ENCODE measurements at regions not wholly inside any gene's neighbourhood (a gene's known extent, or its start where the extent isn't known, plus 50 kb on each side); places are given as distances from the start of the nearest gene placed in this dataset.

DNA sequence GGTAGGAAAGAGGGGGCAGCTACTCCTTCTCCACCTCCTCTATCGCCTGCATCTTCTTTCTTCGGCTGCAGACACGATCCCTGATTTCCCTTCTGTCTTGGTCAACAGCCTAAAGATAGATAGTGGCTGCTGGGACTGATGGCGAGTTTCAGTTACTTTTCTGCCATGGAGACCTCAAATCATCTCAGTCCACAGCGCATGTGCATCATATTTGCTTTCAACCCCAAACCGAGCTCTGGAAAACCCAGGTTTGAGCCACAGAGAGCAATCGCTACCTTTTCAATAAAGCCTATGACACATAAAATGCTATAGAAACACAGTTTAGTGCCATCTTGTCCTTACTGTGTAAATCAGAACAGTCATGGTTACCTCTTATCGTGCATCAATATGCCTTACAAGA, 142.9 kb upstream of the IRF2BP2 start:
- DNase-seq (ENCODE audit: low spot score), result no peak

- no peak for DNase-seq (ENCODE audit: low spot score)
Measured at GRCh38 chr1:234751678-234752077, 141.7 kb upstream of the IRF2BP2 start.

GRCh38 chr1:234750922-234751627, 141.1 kb upstream of the IRF2BP2 start:
- DNase-seq (ENCODE audit: low spot score), result no peak

- no peak for DNase-seq (ENCODE audit: low spot score)
Measured at GRCh38 chr1:234748713-234749112, 138.7 kb upstream of the IRF2BP2 start.

GRCh38 chr1:234748066-234748465, 138.1 kb upstream of the IRF2BP2 start:
- DNase-seq (ENCODE audit: low spot score), result no peak

DNA sequence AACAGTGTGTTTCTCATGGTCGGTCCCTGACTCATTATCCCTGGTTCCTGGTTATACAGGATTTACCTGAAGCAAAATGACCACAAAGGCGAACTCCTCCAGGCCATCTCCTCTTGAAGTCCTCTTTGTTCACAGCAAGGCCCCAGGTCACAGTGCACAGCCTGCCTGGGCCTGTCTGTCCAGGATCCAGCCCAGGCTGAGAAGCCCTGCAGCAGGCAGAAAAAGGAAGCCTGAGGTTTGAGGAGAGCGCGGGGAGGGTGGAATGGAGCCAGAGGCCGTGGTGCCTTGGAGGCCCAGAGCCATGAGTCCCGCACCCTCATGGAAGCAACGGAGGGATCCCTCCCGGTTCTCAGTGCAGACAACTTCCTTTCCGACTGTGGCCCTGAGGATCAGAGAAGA, 136.8 kb upstream of the IRF2BP2 start:
- no peak for DNase-seq (ENCODE audit: low spot score)

DNA sequence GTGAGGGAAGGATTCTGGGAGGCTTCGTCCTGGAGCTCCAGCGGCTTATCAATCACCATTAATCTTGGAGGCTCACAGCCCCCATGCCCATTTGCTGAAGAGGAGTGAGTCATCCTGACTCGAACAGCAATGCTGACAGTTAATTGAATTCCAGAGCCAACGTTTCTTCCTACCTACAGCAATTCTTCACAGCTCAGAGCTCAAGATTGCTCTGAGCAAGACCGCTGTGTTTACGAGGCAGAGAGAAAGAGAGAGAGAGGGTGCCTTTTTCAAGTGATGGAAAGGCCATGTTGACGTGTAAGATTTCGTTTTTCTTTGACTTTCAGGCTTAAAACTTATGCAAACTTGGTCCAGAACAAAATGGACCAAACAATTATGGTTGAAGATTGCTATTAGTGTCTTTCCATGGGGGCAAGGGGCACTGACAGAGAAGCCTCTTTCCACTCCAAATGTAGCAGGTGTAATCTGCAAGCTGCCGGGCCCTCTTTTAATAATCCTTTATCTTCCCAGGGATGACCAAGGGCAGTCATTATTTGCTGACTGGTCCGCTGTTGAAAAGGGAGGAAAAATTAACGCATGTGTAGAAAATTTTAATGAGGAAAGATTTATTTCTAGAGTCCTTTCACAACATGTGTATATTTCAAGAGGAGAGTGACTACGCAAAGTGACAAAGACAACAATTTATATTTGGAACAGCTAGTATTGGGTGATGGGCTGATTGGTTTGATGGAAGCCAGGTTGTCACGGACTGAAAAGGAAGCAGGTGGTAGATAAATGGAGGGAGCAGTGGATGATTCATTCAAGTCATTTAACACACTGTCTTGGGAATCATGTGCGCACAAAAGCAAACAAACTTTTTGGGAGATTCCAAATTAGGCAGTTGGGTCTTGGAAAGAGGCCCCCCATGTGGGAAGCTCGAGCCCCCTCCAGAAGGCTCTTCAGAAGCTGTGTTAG, 136.1 kb upstream of the IRF2BP2 start:
- no peak for DNase-seq (ENCODE audit: low spot score)

GRCh38 chr1:234745276-234745675, 135.3 kb upstream of the IRF2BP2 start:
- DNase-seq (ENCODE audit: low spot score), result no peak

DNA sequence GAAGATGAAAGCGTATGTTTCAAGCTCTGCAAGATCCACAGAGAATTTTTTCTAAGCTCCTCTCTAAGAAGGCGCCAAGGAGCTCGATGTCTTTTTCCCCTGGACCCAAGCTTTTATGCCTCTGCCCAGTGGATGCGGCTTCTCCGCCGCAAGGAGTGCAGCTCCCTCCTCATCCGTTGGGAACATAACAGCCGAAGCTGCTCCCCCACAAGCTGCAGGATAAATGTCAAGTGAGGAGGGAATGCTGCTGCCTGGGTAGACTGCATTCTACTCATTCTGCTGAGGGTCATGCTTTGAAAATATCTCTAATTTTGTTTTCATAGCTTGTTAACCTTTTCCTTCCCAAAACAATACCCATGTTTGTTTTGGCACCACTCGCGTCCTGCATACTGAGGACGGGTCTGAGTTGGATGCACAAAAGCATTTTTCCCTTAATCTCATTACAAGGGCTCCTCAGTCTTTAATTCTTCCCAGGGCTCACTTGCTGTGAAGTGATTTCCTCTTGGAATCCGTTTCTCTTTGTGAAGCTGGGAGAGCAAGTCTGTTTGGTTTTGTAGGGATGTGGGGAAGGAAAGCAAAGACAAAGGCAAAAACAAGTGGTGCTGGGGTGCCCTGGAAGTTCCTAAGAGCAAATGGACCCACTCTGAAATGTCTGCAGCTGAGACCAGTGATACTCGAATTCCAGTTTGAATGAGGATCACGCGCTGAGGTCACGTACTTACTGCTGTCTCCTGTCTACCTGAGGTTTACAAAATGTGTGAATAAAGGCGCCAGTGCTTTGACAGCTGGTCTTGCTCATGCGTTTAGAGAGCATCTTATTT, 134.0 kb upstream of the IRF2BP2 start:
- peak; percentile 42 for DNase-seq (ENCODE audit: low spot score)

DNA sequence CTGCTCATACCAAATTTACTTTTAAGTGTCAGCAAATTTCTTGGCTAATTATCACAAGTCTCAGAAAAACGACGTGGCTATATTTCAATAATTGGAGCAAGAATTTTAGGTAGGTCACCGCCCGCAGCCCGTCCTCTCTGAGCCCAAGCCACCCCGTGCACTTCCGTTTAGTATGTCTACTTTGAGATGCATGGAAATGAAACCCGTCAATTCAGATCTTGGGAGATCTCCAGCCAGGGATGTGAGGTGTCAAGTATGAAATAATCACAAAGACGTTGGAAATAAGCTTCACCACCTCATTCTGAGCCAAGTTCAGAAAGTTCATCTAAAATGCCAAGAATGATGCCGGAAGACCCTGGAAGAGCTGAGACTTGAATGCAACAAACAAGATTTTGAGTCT, 132.6 kb upstream of the IRF2BP2 start:
- no peak for DNase-seq (ENCODE audit: low spot score)

DNA sequence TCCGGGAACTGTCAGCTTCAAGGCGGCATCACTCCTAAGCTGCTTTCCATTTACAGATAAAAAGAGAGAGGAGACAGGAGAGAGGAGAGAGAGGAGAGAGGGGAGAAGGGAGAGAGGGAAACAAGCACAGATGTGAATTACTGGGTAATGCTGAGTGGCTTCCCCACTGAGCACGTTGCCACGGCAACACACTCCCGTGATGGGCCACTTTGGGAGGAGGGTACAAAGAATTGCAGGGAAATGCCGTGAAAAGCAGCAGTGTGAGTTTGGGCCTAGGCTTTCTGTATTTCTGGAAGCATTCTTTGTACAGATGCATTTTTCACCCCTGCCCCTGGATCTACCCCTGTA, 128.0 kb upstream of the IRF2BP2 start:
- no peak for DNase-seq (ENCODE audit: low spot score)

DNA sequence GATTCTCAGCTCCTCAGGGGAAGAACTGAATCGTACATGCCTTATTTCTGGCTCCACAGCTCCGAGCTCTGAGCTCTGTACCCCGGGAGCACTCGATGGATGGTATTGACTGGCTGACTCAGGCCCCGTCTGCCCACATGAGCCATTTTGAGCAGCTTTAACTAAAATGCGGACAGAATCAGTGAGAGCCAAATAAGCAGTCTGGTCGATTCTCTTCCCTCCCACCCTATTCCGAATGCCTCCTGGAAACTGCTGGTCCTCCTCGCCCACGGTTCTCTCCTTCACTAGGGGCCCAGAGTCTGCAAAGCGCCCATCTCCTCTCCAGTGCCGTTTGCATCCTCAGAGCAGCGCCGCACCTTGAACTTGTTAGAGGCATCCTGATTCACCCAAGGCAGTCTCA, 125.9 kb upstream of the IRF2BP2 start:
- DNase-seq (ENCODE audit: low spot score), result no peak

DNA sequence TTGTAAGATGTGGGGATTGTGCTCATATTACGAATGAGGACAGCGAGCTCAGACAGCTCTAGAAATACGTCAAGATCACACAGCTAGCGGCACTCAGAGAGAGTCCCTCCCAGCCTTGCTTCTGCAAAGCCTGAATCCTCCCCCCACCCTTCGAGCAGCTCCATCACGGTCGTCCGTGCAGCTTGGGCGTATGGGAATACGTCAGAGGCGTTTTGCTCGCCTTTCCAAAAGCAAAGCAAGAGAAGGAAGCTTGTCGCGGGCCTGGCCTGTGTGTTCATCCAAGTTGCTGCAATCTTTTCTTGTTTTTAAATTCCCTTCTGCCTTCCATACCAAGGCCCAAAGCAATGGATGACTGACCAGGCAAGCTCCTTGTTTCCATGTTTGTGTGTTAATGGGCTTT, 125.5 kb upstream of the IRF2BP2 start:
- DNase-seq (ENCODE audit: low spot score), result no peak

DNA sequence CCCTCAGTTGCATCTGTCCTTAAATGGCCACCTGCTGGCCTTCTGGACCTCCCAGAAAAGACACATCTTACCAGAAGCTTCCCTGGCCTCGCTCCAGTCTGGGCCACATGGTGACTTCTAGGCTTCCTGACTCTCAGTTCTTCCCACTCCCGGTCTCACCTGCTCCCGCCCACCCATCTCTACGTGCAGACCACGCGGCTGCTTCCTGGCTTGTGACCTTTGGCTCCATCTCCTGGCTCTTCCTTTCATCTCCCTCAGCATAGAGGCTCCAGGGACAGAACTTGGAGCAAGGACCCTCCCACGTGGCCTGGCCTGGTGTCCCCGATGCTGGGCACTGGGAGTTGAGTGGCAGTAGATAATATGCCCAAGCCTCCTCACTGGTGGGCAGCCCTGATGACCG, 124.9 kb upstream of the IRF2BP2 start:
- DNase-seq (ENCODE audit: low spot score), result no peak

GRCh38 chr1:234734412-234734835, 124.4 kb upstream of the IRF2BP2 start:
- no peak for DNase-seq (ENCODE audit: low spot score)

DNA sequence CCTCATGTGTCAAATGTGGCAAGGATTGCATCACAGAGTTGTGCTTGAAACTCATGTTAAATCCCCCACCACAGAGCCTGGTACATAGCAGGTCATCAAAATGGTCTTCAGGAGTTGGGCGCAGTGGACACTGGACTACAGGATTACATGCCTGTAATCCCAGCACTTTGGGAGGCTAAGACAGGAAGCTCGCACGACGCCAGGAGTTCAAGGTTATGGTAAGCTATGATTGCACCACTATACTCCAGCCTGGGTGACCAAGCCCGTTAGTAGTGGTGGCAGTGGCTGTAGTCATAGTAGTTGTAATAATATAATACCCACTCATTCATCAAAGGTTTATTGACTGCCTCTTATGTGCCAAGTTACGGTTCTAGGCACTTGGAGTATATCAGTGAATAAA, 123.4 kb upstream of the IRF2BP2 start:
- no peak for DNase-seq (ENCODE audit: low spot score)

GRCh38 chr1:234732671-234733390, 122.9 kb upstream of the IRF2BP2 start:
- DNase-seq (ENCODE audit: low spot score), result no peak

DNA sequence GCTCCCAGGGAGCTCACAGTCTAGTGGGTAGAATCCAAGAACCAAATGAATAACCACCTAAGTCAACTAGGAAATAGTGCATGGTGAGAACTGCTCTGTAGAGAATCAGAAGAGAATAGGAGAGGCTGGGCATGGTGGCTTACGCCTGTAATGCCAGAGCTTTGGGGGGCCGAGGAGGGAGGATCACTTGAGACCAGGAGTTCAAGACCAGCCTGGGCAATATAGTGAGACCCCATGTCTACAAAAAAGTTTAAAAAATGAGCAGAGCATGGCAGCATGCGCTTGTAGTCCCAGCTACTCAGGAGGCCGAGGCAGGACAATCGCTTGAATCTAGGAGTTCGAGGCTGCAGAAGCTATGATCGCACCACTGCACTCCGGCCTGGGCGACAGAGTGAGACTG, 122.3 kb upstream of the IRF2BP2 start:
- DNase-seq (ENCODE audit: low spot score), result no peak

DNA sequence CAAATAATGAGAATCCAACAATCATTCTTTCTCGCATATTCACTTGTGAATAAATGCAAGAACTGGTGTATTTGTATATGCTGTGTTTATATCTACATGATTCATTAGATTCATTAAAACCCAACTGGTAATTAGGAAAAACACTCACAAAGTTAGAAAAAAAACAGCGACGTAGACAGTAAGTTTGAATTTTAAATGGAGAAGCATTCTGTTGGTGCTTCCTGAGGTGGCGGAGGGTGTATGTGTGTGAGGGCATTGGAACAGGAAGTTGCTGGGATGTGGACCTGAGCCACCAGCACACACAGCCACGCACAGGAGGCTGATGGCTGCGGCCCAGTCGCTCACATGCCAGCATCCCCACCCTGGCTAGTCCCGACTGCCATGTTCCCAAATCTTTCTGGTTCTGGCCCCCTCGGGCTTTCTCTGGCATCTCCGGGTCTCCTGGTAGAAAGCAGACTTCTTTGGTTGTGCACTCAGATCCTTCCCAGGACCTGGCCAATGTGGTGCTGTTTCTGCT, 121.6 kb upstream of the IRF2BP2 start:
- peak; percentile 29 for DNase-seq (ENCODE audit: low spot score)

- peak; percentile 81 for DNase-seq (ENCODE audit: low spot score)
Measured at GRCh38 chr1:234730770-234731568, 121.0 kb upstream of the IRF2BP2 start.

GRCh38 chr1:234730475-234730769, 120.4 kb upstream of the IRF2BP2 start:
- DNase-seq (ENCODE audit: low spot score), result no peak
